ENCODE measurements at regions not wholly inside any gene's neighbourhood (a gene's known extent, or its start where the extent isn't known, plus 50 kb on each side); places are given as distances from the start of the nearest gene placed in this dataset.
"Not testable (repeated sequence)": the region's sequence is repeated elsewhere in the genome, so short reads cannot be mapped to it uniquely, and the experiment has no call there.

GRCh38 chr6:27854421-27854820 is 57.8 kb downstream of the OR2B2 start:
- DNase-seq = no peak

- DNase-seq = no peak
These were observed 60.8 kb downstream of the OR2B2 start for GRCh38 chr6:27851440-27851839.

- DNase-seq = not testable (repeated sequence)
These were observed 63.2 kb downstream of the OR2B2 start for GRCh38 chr6:27849001-27849400.

- no peak for DNase-seq
These were observed 64.5 kb downstream of the OR2B2 start for GRCh38 chr6:27847706-27848105.

- no peak for DNase-seq
These were observed 71.6 kb downstream of the OR2B2 start for GRCh38 chr6:27840572-27840971.

GRCh38 chr6:27839626-27840475 is 72.3 kb downstream of the OR2B2 start:
- DNase-seq = peak; percentile 81

- DNase-seq = peak; percentile 74
These were observed 73.1 kb downstream of the OR2B2 start for GRCh38 chr6:27838945-27839625.

GRCh38 chr6:27838058-27838944 is 73.9 kb downstream of the OR2B2 start:
- DNase-seq = peak; percentile 99

GRCh38 chr6:27837625-27838057 is 74.6 kb downstream of the OR2B2 start:
- DNase-seq = peak; percentile 90

GRCh38 chr6:27836783-27837624 is 75.2 kb downstream of the OR2B2 start:
- DNase-seq = peak; percentile 98

- peak; percentile 76 for DNase-seq
These were observed 75.9 kb downstream of the OR2B2 start for GRCh38 chr6:27836141-27836782.

GRCh38 chr6:27834879-27835549 is 77.2 kb downstream of the OR2B2 start:
- DNase-seq = peak; percentile 73

GRCh38 chr6:27834384-27834783 is 77.8 kb downstream of the OR2B2 start:
- DNase-seq = peak; percentile 63

- DNase-seq = peak; percentile 93
These were observed 80.6 kb downstream of the OR2B2 start for GRCh38 chr6:27831434-27832081.

- peak; percentile 92 for DNase-seq
These were observed 81.4 kb downstream of the OR2B2 start for GRCh38 chr6:27830600-27831433.

GRCh38 chr6:27830212-27830599 is 82.0 kb downstream of the OR2B2 start:
- no peak for DNase-seq

- DNase-seq = no peak
These were observed 82.6 kb downstream of the OR2B2 start for GRCh38 chr6:27829453-27830211.

- not testable (repeated sequence) for DNase-seq
These were observed 84.7 kb downstream of the OR2B2 start for GRCh38 chr6:27827477-27827876.

GRCh38 chr6:27826612-27826985 is 85.6 kb downstream of the OR2B2 start:
- not testable (repeated sequence) for DNase-seq

Measured in OCI-M1 (cell line).